ENCODE measurements at regions not wholly inside any gene's neighbourhood (a gene's known extent, or its start where the extent isn't known, plus 50 kb on each side); places are given as distances from the start of the nearest gene placed in this dataset.

DNA sequence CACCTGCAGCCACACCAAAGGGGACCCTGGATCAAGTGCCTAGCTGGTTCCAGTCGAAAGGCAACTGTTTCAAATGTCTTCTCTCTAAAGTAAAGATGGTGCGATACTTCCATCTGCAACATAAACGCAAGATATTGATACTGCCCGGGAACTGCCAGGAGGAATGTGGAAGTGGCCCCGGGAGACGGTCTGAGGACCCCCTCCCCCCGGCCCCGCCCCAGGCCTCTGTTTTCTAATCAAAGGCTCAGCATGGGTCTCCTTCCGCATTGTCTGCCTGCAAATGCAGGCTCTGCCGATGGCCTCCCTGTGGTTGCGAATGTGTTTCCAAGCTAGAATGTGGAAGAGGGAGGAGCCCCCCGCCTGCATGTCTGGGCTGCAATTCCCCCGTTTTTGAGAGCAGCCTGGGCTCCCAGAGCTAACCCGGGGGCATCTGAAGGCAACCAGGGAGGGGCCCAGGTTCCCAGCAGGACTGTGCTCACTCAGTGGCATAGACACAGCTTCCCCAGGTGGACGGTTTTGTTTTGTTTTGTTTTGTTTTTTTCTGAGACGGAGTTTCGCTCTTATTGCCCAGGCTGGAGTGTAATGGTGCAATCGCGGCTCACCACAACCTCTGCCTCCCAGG lies 223.9 kb upstream of the PPP2R2D start:
- H3K9me3 ChIP-seq = peaks cover under 1% of the 10 kb centered on the region
- ATAC-seq = no peak
- no peaks in the 10 kb centered on the region for H3K36me3 ChIP-seq (ENCODE audit: low read depth)
- H3K4me1 ChIP-seq (ENCODE audit: low read depth) = no peaks in the 10 kb centered on the region
- DNase-seq = no peak
- TF ChIP-seq, protein P1, sequence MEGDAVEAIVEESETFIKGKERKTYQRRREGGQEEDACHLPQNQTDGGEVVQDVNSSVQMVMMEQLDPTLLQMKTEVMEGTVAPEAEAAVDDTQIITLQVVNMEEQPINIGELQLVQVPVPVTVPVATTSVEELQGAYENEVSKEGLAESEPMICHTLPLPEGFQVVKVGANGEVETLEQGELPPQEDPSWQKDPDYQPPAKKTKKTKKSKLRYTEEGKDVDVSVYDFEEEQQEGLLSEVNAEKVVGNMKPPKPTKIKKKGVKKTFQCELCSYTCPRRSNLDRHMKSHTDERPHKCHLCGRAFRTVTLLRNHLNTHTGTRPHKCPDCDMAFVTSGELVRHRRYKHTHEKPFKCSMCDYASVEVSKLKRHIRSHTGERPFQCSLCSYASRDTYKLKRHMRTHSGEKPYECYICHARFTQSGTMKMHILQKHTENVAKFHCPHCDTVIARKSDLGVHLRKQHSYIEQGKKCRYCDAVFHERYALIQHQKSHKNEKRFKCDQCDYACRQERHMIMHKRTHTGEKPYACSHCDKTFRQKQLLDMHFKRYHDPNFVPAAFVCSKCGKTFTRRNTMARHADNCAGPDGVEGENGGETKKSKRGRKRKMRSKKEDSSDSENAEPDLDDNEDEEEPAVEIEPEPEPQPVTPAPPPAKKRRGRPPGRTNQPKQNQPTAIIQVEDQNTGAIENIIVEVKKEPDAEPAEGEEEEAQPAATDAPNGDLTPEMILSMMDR (IDR thresholded peaks at IDR 0.05) = no peak
- no peak overlapping the region for H3K4me3 ChIP-seq
- intact Hi-C loops (cut with DNase I, micrococcal nuclease) = no loop called here

DNA sequence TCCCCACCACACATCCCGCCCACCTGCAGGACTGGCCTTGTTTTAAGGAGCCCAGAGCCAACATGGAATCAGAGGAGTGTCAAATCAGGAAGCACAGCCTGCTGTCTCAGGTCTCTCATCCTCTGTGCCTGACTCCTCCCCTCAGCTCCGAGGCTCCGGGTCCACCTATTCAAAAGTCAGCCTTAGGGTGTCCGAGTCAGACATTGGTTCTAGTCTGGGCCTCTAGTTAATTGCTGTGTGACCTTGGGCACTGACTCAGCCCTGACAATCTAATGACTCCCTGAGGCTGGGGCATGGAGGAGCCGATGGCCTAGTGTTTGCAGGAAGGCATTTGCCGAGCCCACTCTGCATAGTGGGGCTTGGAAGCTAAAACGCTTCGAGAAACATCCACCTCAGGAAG lies 223.1 kb upstream of the PPP2R2D start:
- Histone ChIP-seq H3K36me3 (ENCODE audit: low read depth) (no peaks in the 10 kb centered on the region), H3K9me3 (no peaks in the 10 kb centered on the region), H3K4me3 (no peak overlapping the region), H3K4me1 (ENCODE audit: low read depth) (no peaks in the 10 kb centered on the region)
- ATAC-seq = no peak
- intact Hi-C loops (cut with DNase I, micrococcal nuclease) = no loop called here
- no peak for DNase-seq
- TF ChIP-seq, protein P1 (IDR thresholded peaks at IDR 0.05) = no peak

DNA sequence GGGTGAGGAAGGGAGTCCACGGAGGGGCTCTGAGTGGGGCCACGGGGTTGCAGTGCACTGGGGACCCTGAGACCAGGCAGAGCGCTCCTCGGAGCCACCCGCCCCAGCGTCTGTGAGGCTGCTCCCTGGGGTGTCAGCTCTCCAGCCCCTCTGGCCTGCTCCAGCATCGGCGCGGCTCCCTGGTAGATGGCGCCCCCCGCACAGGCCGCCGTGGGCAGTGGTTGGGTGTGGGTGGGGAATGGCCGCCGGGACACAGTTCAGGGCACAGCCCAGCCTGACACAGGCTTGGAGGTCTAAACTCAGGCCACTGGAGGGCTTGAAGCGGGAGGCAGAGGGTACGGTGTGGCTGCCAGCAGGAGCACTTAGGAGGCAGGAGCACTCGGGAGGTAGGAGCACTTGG lies 222.6 kb upstream of the PPP2R2D start:
- Histone ChIP-seq H3K9me3 (no peaks in the 10 kb centered on the region), H3K4me3 (no peak overlapping the region), H3K36me3 (ENCODE audit: low read depth) (no peaks in the 10 kb centered on the region), H3K4me1 (ENCODE audit: low read depth) (no peaks in the 10 kb centered on the region)
- no peak for DNase-seq
- ATAC-seq = no peak
- TF ChIP-seq, protein P1 (IDR thresholded peaks at IDR 0.05) = no peak
- intact Hi-C loops (cut with DNase I, micrococcal nuclease) = no loop called here

DNA sequence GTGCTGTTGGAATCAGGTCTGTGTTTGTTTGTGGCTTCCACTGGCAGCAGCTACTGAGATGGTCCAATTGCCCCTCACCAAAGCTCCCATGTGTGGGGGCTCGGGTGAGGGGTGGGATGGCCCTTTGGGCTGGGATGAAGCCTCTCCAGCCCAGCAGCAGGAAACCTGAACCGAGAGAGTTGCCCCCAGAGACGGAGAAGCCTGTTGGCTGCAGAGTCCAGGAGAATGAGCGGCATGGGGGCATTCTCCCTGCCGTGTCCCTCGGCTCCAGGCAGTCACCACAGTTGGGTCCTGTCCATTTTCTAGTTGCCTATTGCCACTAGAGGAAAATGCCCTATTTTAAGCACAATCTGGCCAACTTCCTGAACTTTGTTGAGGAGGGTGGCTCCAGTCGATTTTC lies 222.2 kb upstream of the PPP2R2D start:
- TF ChIP-seq, protein P1 (IDR thresholded peaks at IDR 0.05) = no peak
- H3K4me1 ChIP-seq (ENCODE audit: low read depth) = no peaks in the 10 kb centered on the region
- ATAC-seq = no peak
- intact Hi-C loops (cut with DNase I, micrococcal nuclease) = no loop called here
- H3K4me3 ChIP-seq = no peak overlapping the region
- no peak for DNase-seq
- H3K9me3 ChIP-seq = no peaks in the 10 kb centered on the region
- H3K36me3 ChIP-seq (ENCODE audit: low read depth) = no peaks in the 10 kb centered on the region

DNA sequence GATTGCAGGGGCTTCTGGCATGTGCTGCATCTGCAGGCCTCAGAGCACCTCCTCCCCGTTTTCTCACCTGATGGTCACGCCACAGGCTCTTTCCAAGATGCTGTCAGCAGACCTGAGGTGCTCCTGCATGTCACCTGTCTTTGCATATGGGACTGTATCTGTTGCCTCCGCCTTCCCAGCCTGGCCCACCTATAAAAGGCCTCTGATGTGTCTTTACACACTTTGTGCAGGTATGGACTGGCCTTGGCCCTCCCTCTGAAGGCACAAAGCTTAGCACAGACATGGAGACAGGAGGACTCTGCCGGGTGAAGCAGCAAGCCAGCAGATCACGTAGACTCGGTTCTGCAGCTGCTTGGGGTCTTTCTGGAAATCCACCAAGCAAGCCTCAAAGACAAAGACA lies 220.9 kb upstream of the PPP2R2D start:
- H3K4me3 ChIP-seq = no peak overlapping the region
- intact Hi-C loops (cut with DNase I, micrococcal nuclease) = no loop called here
- TF ChIP-seq, protein P1 (IDR thresholded peaks at IDR 0.05) = no peak
- no peaks in the 10 kb centered on the region for H3K9me3 ChIP-seq
- no peaks in the 10 kb centered on the region for H3K4me1 ChIP-seq (ENCODE audit: low read depth)
- ATAC-seq (no peak), DNase-seq (no peak)
- H3K36me3 ChIP-seq (ENCODE audit: low read depth) = no peaks in the 10 kb centered on the region

GRCh38 chr10:131681122-131681521 lies 219.7 kb upstream of the PPP2R2D start:
- TF ChIP-seq, protein P1 (IDR thresholded peaks at IDR 0.05) = no peak
- intact Hi-C loops (cut with DNase I, micrococcal nuclease) = no loop called here
- Histone ChIP-seq H3K36me3 (ENCODE audit: low read depth) (no peaks in the 10 kb centered on the region), H3K4me3 (no peak overlapping the region), H3K9me3 (no peaks in the 10 kb centered on the region), H3K4me1 (ENCODE audit: low read depth) (no peaks in the 10 kb centered on the region)
- no peak for DNase-seq
- no peak for ATAC-seq

Data from mucosa of descending colon (tissue), 3 donors.